Naive thymus-derived CD8-positive, alpha-beta T cell (primary cell): ENCODE measurements at regions not wholly inside any gene's neighbourhood (a gene's known extent, or its start where the extent isn't known, plus 50 kb on each side); places are given as distances from the start of the nearest gene placed in this dataset.
"Not testable (repeated sequence)": the region's sequence is repeated elsewhere in the genome, so short reads cannot be mapped to it uniquely, and the experiment has no call there.

ENCODE experiments used
- ATAC-seq, 2 donors: fragments of 150-1000 bp; cut with Tn5 transposase in 1 of 2; sonication (Bioruptor Pico), chemical (Tn5 transposase) in 1 of 2; 1 replicate in 1 of 2; 2 replicates in 1 of 2; pipeline ENCODE4 v1.10.0; 2021; ENCODE audit warnings: mild to moderate bottlenecking in 2 of 2, moderate library complexity in 2 of 2
- POLR2A ChIA-PET: fragments of 350-600 bp; sonication (Branson Sonifier 250); formaldehyde crosslinking; loops from one replicate; lab custom pipeline; 2021; ENCODE audit warnings: antibody characterized with exemption; lab: Charles Lee
- DNase-seq, 10 donors: peaks; one replicate each; pipeline versions ENCODE4 v3.0.0 to v3.0.0-alpha.2; 2020 to 2022
- H3K27ac Mint-ChIP-seq, 10 donors: one replicate each; pipeline ENCODE4 v1.8.0; 2020 to 2022; ENCODE audit warnings: mild to moderate bottlenecking in 10 of 10, mixed read lengths in 10 of 10, moderate library complexity in 4 of 10, inconsistent platforms in 1 of 10
- H3K27me3 Mint-ChIP-seq, 5 donors: one replicate each; pipeline ENCODE4 v1.8.0; 2021 to 2022; ENCODE audit warnings: mixed read lengths in 5 of 5
- H3K36me3 Mint-ChIP-seq, 3 donors: one replicate each; pipeline ENCODE4 v1.8.0; 2020 to 2022; ENCODE audit warnings: mixed read lengths in 3 of 3, mild to moderate bottlenecking in 2 of 3, inconsistent platforms in 1 of 3
- H3K4me1 Mint-ChIP-seq, 4 donors: one replicate each; pipeline ENCODE4 v1.8.0; 2021 to 2022; ENCODE audit warnings: mixed read lengths in 4 of 4
- H3K4me3 Mint-ChIP-seq, 10 donors: one replicate each; pipeline ENCODE4 v1.8.0; 2020 to 2022; ENCODE audit warnings: mild to moderate bottlenecking in 10 of 10, mixed read lengths in 10 of 10, moderate library complexity in 6 of 10, inconsistent platforms in 1 of 10
- H3K9me3 Mint-ChIP-seq, 9 donors: one replicate each; pipeline ENCODE4 v1.8.0; 2020 to 2022; ENCODE audit warnings: mixed read lengths in 9 of 9, mild to moderate bottlenecking in 3 of 9, inconsistent platforms in 1 of 9, moderate library complexity in 1 of 9

- Mint-ChIP-seq H3K4me1 (no peaks in the 10 kb centered on the region), H3K36me3 (no peaks in the 10 kb centered on the region), H3K4me3 (no peak overlapping the region), H3K9me3 (peaks cover 0 to 5% (median under 1%) of the 10 kb centered on the region in 9 donors), H3K27me3 (no peaks in the 10 kb centered on the region), H3K27ac (no peak overlapping the region)
- no peak for ATAC-seq
- POLR2A ChIA-PET: no interaction called here
- no peak for DNase-seq
These were observed 161.7 kb downstream of the RND3 start for GRCh38 chr2:150325656-150326314.

- H3K27me3 Mint-ChIP-seq, DNase-seq, POLR2A ChIA-PET, H3K4me3 Mint-ChIP-seq, H3K36me3 Mint-ChIP-seq, ATAC-seq, H3K4me1 Mint-ChIP-seq, H3K27ac Mint-ChIP-seq: not testable (repeated sequence)
- peaks cover 0 to 10% (median 0%) of the 10 kb centered on the region in 9 donors for H3K9me3 Mint-ChIP-seq
These were observed 164.4 kb downstream of the RND3 start for GRCh38 chr2:150323071-150323470.

- no peak for DNase-seq
- POLR2A ChIA-PET: no interaction called here
- Mint-ChIP-seq H3K36me3 (peaks cover 0 to 6% (median 0%) of the 10 kb centered on the region in 3 donors), H3K4me1 (no peaks in the 10 kb centered on the region), H3K27me3 (no peaks in the 10 kb centered on the region), H3K4me3 (no peak overlapping the region), H3K27ac (no peak overlapping the region), H3K9me3 (peaks cover 2 to 10% (median 7%) of the 10 kb centered on the region in 9 donors)
- ATAC-seq: no peak
These were observed 166.9 kb downstream of the RND3 start for GRCh38 chr2:150320608-150321007.

GRCh38 chr2:150319658-150320555 is 167.6 kb downstream of the RND3 start:
- ATAC-seq (no peak), DNase-seq (no peak)
- no peak overlapping the region for H3K27ac Mint-ChIP-seq
- no peaks in the 10 kb centered on the region for H3K4me1 Mint-ChIP-seq
- peaks cover 2 to 16% (median 10%) of the 10 kb centered on the region in 9 donors for H3K9me3 Mint-ChIP-seq
- H3K27me3 Mint-ChIP-seq: no peaks in the 10 kb centered on the region
- peaks cover 0 to 6% (median 0%) of the 10 kb centered on the region in 3 donors for H3K36me3 Mint-ChIP-seq
- no peak overlapping the region for H3K4me3 Mint-ChIP-seq
- POLR2A ChIA-PET: no interaction called here

- no peaks in the 10 kb centered on the region for H3K27me3 Mint-ChIP-seq
- peaks cover 0 to 6% (median 0%) of the 10 kb centered on the region in 3 donors for H3K36me3 Mint-ChIP-seq
- H3K4me3 Mint-ChIP-seq: no peak overlapping the region
- POLR2A ChIA-PET: no interaction called here
- DNase-seq (no peak), ATAC-seq (no peak)
- H3K9me3 Mint-ChIP-seq: peaks cover 5 to 20% (median 14%) of the 10 kb centered on the region in 9 donors
- no peak overlapping the region for H3K27ac Mint-ChIP-seq
- H3K4me1 Mint-ChIP-seq: no peaks in the 10 kb centered on the region
These were observed 168.4 kb downstream of the RND3 start for GRCh38 chr2:150319085-150319484.

- DNase-seq (no peak), ATAC-seq (no peak)
- no peaks in the 10 kb centered on the region for H3K4me1 Mint-ChIP-seq
- peaks cover 0 to 9% (median 0%) of the 10 kb centered on the region in 5 donors for H3K27me3 Mint-ChIP-seq
- POLR2A ChIA-PET: no interaction called here
- no peak overlapping the region for H3K27ac Mint-ChIP-seq
- H3K9me3 Mint-ChIP-seq: peaks cover 5 to 41% (median 25%) of the 10 kb centered on the region in 9 donors
- peaks cover 0 to 15% (median 0%) of the 10 kb centered on the region in 3 donors for H3K36me3 Mint-ChIP-seq
- no peak overlapping the region for H3K4me3 Mint-ChIP-seq
These were observed 175.2 kb downstream of the RND3 start for GRCh38 chr2:150312271-150312670.

GRCh38 chr2:150309311-150310080 is 178.0 kb downstream of the RND3 start:
- POLR2A ChIA-PET: no interaction called here

GRCh38 chr2:150307258-150307657 is 180.2 kb downstream of the RND3 start:
- POLR2A ChIA-PET: no interaction called here
- ATAC-seq: no peak
- H3K9me3 Mint-ChIP-seq: peaks cover 0 to 34% (median 8%) of the 10 kb centered on the region in 9 donors
- H3K4me1 Mint-ChIP-seq: no peaks in the 10 kb centered on the region
- H3K27me3 Mint-ChIP-seq: peaks cover 0 to 9% (median 0%) of the 10 kb centered on the region in 5 donors
- no peak for DNase-seq
- no peak overlapping the region for H3K27ac Mint-ChIP-seq
- H3K4me3 Mint-ChIP-seq: no peak overlapping the region
- peaks cover 0 to 9% (median 0%) of the 10 kb centered on the region in 3 donors for H3K36me3 Mint-ChIP-seq

More at GRCh38 chr2:150309311-150310080, 178.0 kb downstream of the RND3 start:
- Mint-ChIP-seq H3K4me3 (no peak overlapping the region), H3K27ac (no peak overlapping the region), H3K36me3 (peaks cover 0 to 9% (median 0%) of the 10 kb centered on the region in 3 donors), H3K9me3 (peaks cover 5 to 32% (median 14%) of the 10 kb centered on the region in 9 donors), H3K27me3 (peaks cover 0 to 9% (median 0%) of the 10 kb centered on the region in 5 donors), H3K4me1 (no peaks in the 10 kb centered on the region)
- no peak for DNase-seq
- ATAC-seq: no peak

GRCh38 chr2:150303281-150303680 is 184.2 kb downstream of the RND3 start:
- POLR2A ChIA-PET: no interaction called here
- no peaks in the 10 kb centered on the region for H3K36me3 Mint-ChIP-seq
- DNase-seq: no peak
- H3K27me3 Mint-ChIP-seq: no peaks in the 10 kb centered on the region
- no peak overlapping the region for H3K4me3 Mint-ChIP-seq
- ATAC-seq: no peak
- no peaks in the 10 kb centered on the region for H3K4me1 Mint-ChIP-seq
- H3K27ac Mint-ChIP-seq: peak overlapping the region in 1 of 10 donors; percentile 10
- peaks cover 0 to 19% (median 6%) of the 10 kb centered on the region in 9 donors for H3K9me3 Mint-ChIP-seq

- no peak overlapping the region for H3K4me3 Mint-ChIP-seq
- H3K4me1 Mint-ChIP-seq: no peaks in the 10 kb centered on the region
- POLR2A ChIA-PET: no interaction called here
- H3K27ac Mint-ChIP-seq: no peak overlapping the region
- DNase-seq (no peak), ATAC-seq (no peak)
- H3K36me3 Mint-ChIP-seq: no peaks in the 10 kb centered on the region
- H3K9me3 Mint-ChIP-seq: peaks cover 0 to 17% (median 4%) of the 10 kb centered on the region in 9 donors
- no peaks in the 10 kb centered on the region for H3K27me3 Mint-ChIP-seq
These were observed 188.7 kb downstream of the RND3 start for GRCh38 chr2:150298571-150299305.

GRCh38 chr2:150296770-150297546 is 190.5 kb downstream of the RND3 start:
- ATAC-seq: no peak
- POLR2A ChIA-PET: no interaction called here
- DNase-seq: no peak
- Mint-ChIP-seq H3K9me3 (peaks cover 0 to 15% (median 0%) of the 10 kb centered on the region in 9 donors), H3K27ac (no peak overlapping the region), H3K4me3 (no peak overlapping the region), H3K27me3 (no peaks in the 10 kb centered on the region), H3K4me1 (no peaks in the 10 kb centered on the region), H3K36me3 (no peaks in the 10 kb centered on the region)
